Left forelimb (tissue), 1 donor: ENCODE measurements at regions not wholly inside any gene's neighbourhood (a gene's known extent, or its start where the extent isn't known, plus 50 kb on each side); places are given as distances from the start of the nearest gene placed in this dataset.

Experiments
- DNase-seq: peaks from one replicate; pipeline ENCODE4 v3.0.0-alpha.2; 2018; ENCODE audit warnings: low spot score

DNA sequence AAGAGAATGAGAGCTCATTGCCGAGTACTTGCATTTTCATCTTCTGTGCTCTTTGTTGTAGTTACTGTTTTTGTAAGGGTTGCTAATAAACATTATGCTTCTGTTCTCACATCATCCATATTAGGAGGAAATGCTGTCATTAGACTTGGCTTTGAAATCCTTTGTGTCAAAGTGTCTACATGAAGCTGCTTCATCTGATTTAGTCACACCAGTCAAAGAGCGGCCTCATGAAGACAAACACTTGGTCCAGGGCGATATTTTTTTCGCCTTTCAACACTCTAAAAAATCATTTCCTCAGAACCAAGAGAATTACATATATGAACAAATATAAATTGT is 105.0 kb downstream of the SPRY2 start:
- no peak for DNase-seq

DNA sequence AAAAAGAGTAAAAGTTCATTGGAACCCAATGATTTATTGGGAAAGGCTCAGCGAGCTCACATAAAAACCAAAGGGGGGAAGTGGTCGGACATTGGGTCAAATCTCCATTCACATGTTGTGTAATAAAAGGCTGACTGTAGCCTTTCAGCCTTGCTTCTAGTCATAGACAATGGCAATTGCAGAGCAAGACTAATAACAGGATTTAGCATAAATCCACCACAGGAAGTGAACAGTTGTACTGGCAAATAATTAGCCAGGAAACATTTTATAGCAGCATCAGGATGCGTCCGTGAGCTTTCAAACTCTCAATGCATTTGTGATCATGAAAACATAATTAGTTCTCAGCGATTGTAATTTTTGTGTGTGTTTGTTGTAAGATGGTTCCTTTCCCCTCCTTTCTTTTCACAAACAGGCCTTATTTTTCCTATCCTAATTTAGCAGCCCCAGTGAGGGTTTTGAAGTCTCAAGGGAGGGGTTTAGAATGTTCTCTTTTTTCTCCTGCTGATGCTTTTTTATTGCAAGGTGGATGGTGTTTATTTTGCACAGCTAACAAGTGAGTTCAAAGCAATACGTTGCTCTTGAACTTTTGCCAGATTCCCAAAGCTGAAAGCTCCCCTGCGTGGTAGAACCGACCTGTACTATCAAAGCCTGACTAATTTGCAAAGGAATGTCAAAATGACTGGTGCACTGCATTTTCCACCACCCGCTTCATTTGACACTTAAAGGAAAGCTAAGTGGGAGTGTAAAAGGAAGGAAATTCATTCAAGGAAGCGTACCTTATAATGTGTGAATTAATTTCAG is 105.6 kb downstream of the SPRY2 start:
- DNase-seq = no peak

- no peak for DNase-seq
Observed at GRCh38 chr13:80227645-80228044, 113.3 kb downstream of the SPRY2 start.

DNA sequence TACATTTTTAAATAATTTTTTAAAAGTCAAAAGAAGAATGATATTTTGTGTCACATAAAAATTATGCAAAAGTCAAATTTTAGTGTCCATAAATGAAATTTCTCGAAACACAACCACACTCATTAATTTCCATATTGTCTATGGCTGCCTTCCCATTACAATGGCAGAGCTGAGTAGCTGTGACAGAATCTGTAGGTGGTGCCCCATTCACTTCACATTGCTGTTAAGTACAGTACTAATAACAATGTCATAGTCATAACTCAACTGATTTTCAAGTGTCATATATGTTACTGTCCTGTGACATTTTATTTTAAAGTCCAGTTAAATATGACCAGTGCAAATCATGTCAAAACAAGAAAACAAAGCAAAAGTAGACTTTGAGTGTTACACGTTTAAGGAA is 114.3 kb downstream of the SPRY2 start:
- DNase-seq = no peak

- no peak for DNase-seq
Observed at GRCh38 chr13:80224468-80224867, 116.5 kb downstream of the SPRY2 start.

DNA sequence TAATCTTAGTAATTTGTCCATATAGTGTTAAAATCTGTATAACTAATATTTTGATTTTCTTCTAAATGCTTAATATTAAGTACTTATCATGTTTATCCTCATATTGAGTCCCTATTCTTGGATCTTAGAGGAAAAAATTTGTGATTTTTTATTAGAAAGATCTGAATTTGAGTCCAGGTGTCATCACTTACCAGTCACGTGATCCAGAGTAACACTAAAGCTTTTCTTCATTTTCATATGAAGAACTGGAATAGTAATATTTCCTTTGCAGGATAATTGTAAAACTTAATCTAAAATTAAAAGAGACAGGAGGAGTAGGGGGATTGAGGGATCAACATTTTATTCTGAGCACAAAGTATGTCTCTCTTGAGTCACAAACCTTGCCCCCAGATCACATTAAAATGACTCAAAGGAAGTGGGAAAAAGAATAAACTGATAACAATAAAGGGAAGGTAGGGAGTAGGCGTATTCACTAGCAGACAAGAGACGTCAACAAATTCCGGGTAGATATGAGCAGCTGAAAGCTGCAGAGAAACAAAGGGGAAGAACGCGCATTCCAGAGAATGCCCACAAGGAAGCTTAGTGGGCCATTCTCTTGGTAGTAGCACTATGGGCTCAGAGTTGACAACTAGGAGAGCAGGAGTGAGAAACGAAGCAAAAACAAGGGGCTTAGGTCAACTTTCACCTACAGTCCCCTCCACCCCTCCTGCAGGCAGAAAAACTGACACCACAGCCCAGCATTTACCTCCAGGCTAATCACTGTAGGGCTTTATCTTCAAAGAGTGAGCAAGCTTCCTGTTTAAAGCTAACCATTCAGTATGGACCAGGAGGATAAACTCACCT is 123.1 kb downstream of the SPRY2 start:
- no peak for DNase-seq

DNA sequence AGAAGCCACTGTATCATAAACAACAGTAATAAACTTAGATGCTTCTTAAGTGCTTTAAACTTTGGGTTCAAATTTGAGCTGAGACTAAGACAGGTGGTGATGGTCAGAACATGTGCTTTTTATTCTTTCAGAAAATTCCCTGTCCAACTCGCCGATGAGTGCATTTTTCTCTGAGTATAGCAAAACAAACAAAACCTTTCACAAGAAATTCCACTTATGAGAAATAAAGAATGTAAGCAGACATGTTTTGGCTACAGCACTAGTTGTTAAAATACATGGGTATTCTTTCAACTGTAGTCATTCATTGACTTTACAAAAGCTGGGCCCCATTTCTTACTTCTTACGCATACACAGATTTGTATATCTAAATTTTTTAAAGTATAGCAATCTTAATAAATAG is 125.6 kb downstream of the SPRY2 start:
- no peak for DNase-seq

- no peak for DNase-seq
Observed at GRCh38 chr13:80214521-80214991, 126.4 kb downstream of the SPRY2 start.

DNA sequence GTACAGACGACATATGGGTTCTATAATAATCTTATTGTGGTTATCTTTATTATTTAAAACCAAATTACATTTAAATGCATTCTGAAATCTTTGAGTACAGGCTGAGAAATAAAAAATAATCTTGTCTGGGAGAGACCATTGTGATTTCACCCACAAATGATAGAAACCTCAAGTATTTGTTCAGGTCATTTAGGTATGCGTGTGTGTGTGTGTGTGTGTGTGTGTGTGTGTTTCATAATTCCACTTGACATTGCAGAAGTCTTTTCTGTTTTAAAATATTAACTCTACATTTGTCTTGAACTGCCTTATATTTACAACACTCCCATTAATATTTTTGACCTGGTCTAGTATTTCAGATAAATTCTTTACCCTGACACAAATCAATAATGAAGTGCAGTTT is 126.9 kb downstream of the SPRY2 start:
- DNase-seq = no peak

- DNase-seq = no peak
Observed at GRCh38 chr13:80213201-80213600, 127.7 kb downstream of the SPRY2 start.

DNA sequence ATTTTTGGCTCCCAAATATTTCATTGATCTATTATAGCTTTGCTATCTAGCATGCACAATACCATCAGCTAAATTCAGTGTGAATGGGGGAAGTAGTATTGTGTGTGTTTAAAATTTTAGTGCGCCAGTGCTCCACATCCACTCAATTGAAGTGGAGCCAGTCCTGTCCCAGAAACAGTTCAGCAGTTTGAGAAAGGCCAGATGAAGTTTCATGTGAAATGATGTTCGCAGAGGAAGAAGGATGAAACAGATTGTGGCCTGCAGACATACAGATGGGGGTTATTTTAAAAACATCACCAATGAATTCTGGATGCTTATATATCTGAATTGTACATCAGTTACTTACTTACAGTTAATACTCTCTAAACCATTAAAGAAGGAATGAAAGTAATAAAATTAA is 129.4 kb downstream of the SPRY2 start:
- DNase-seq = no peak

DNA sequence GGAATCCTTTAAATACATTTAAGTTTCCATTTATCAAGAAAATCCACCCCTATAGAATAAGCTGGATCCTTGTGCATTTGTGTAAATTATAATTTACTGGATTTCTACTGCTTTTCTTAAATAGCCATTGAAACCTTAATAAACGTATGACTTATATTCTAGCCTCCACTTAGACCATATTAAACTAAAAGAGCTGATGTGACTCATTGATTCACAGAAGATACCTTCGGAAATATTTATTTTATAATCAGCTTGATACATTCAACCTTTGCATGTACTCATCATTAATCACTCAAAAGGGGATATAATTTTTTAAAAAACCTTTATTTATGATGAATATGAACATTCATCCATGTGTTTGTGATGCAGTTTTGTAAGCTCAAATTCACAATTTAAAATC is 136.3 kb downstream of the SPRY2 start:
- no peak for DNase-seq

DNA sequence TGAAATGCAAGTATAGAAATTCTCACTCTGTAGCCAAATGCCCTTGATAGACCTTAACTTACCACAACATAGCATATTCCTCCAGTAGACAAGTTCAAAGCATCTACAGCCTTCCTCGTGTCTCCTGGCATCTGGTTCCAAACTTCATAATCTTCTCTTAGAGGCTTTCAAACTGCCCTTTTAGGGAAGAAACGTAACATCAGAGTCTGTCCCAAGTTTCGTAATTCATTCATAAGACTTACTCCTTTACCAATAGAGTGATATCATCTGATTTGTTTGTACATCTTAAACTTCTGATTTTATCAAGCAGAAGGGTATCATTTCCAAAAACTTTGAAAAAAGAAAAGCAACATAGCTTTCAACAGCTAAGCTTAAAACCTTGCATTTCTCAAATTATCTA is 137.4 kb downstream of the SPRY2 start:
- no peak for DNase-seq

DNA sequence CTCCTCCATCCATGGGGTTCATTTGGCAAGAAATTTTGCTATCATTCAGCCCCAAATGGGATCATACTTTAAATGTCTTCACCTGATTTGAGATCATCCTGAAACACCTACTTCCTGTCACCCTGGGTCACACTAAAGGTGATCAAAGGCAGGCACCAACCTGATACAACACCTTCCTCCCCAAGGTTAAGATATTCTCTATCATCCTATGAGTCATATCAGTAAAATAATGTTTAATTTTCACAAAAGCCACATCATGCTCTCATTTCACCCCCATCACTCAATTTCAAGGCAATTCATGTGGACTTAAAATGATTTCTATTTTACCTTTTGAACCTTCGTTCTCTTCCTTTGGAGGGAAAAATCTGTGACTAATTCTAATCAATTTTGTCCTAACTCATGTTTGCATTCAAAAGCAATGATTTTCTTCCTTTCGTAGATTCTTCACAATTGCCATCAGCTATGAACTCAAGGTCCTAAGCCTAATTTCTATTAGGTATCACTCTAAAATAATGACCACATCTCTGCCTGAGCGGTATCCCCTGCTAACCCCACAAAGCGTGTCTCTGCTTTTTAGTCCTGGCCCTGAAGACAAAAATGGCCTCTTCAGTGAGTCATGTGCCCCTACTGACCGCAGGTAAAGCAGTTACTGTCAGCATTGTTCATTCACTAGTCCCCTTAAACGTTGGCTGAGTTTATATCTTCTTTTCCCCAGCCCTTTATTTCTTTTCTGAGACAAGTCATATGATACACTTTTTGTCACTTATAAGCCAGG is 139.0 kb downstream of the SPRY2 start:
- no peak for DNase-seq

DNA sequence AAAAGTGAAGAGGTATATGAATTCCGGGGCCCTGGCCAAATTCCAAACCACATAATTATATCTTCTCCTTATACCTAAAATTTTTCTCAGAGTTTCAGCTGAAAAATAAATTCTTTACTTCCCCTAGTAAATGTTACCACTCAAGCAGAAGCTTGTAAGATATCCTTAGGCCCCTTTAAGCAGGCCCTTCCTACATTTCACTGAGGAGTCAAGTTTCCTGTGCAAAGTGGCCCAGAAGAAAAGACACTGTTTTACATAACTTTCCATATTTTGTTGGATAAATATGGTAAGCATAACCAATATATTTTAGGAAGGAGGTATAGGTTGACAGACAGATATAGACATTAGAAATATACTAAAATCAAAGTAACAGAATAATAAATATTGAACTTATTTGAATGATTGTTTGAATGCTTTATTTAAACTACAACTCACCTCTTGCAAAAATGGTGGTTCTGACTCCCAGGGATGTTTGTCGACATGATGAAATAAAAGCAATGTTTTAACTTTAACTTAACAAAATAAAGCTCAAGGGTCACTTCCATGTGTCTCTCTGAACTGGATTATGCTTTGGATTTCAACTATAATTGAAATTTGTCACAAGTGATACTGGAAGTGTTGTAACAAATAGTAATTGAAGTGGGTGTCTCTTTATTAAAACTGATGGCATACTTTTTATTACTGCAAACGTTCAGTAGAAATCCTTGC is 141.2 kb downstream of the SPRY2 start:
- DNase-seq = no peak

GRCh38 chr13:80199067-80199466 is 141.9 kb downstream of the SPRY2 start:
- DNase-seq = no peak

GRCh38 chr13:80196756-80197155 is 144.2 kb downstream of the SPRY2 start:
- DNase-seq = no peak

- no peak for DNase-seq
Observed at GRCh38 chr13:80195649-80196048, 145.3 kb downstream of the SPRY2 start.

DNA sequence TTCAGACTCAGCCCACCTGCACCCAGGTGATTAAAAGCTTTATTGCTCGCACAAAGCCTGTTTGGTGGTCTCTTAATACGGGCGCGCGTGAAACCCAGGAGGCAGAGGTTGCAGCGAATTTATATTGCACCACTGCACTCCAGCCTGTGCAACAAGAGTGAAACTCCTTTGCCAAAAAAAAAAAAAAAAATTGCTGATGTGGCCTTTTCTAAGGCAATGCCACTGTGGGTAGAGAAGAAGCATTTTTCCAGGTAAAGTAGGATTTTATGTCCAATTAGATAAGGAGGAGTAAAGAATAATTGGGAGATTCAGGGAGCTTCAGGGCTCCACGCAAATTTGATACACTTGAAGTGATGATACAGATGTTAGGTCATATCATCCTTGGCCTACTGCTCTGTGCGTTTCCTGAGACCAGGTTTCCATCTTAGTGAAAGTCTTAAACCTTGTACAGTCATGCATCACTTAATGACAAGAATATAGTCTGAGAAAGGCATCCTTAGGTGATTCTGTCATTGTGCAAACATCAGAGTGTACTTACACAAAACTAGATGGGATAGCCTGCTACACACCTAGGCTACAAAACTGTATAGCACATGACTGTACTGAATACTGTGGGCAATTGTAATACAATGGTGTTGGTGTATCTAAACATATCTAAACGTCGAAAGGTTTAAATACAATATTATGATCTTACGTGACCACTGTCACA is 150.9 kb downstream of the SPRY2 start:
- no peak for DNase-seq

DNA sequence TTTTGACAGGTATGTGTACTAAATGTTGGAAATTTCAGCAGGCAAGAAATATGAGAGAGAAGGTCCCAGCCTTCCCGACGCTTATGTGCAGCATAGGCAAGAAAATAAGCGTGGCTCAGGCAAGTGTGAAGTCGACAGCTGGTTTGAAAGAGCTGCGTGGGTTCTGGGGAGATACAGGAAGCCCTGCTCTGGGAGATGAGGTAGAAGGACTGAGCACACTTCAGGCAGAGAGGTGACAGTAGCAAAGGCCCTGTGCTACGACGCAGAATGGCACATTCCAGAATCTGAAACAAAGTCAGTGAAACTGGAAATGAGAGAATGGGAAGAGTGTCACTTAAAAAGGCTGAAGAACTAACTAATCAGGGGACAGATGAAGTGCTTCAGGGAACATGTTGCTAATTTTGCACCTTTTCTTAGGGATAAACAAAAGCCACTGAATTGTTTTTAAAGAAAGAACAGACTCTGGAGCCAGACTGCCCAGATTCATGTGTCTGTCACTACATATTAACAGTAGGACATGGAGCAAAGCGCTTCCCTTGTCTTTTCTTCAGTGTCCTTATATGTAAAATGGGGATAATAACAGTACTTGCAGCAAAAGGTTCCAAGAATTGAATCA is 160.1 kb downstream of the SPRY2 start:
- DNase-seq = no peak

- no peak for DNase-seq
Observed at GRCh38 chr13:80177327-80177726, 163.6 kb downstream of the SPRY2 start.
